SH-SY5Y (cell line): ENCODE measurements at regions not wholly inside any gene's neighbourhood (a gene's known extent, or its start where the extent isn't known, plus 50 kb on each side); places are given as distances from the start of the nearest gene placed in this dataset.

Experiments used
- GATA2 ChIP-seq: IDR thresholded peaks from 2 replicates; pipeline ENCODE4 v1.6.1; 2011; ENCODE audit warnings: mild to moderate bottlenecking, low read depth, low read length
- GATA3 ChIP-seq: IDR thresholded peaks from 2 replicates; pipeline ENCODE4 v1.6.1; 2011; ENCODE audit warnings: low read depth, mild to moderate bottlenecking, low read length, moderate library complexity

DNA sequence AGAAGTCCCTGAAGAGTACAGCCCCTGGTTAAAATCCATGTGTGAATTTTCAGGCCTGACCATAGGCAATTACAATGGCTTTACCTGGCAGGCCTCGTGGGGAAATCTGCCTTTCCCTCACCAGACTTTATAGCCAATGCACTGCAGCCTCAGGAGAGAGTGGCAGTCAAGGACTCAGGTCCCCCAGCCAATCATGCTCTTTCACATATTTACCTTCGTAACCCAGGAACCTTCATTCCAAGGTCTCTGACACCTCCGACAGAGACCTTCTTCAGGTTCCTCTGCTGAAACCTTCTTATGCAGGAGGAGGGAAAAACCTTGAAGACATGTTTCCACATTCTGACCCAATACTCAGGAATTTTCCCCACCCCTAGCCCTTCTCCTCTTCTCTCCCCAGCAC is 118.9 kb downstream of the FASLG start:
- TF ChIP-seq GATA2 (no peak), GATA3 (no peak)
